ENCODE measurements at regions not wholly inside any gene's neighbourhood (a gene's known extent, or its start where the extent isn't known, plus 50 kb on each side); places are given as distances from the start of the nearest gene placed in this dataset.

GRCh38 chr12:72098622-72099021 lies 160.0 kb downstream of the TPH2 start:
- WGBS, 5 donors: 61 to 92% (median 74%) methylated on average over 4 of the region's 4 CpGs
- peaks cover 0 to 15% (median 12%) of the 10 kb centered on the region in 8 donors for H3K9me3 ChIP-seq
- no peaks in the 10 kb centered on the region for H3K4me1 ChIP-seq
- intact Hi-C loops (cut with DNase I; ENCODE audit: low total_unique reads): no loop called here
- DNase-seq: no peak
- H3K27me3 ChIP-seq (replicated peaks in 1 of 7): no peaks in the 10 kb centered on the region
- no peak overlapping the region for H3K27ac ChIP-seq
- no peaks in the 10 kb centered on the region for H3K36me3 ChIP-seq
- H3K4me3 ChIP-seq: no peak overlapping the region
- TF ChIP-seq POLR2A (IDR thresholded peaks at IDR 0.05) (no peak), CTCF (IDR thresholded peaks at IDR 0.05 in 8 of 11, conservative IDR thresholded peaks at IDR 0.05 in 3 of 11) (no peak), POLR2AphosphoS5 (IDR thresholded peaks at IDR 0.05) (no peak)

GRCh38 chr12:72100854-72101253 lies 162.2 kb downstream of the TPH2 start:
- no peak for TF ChIP-seq CTCF (IDR thresholded peaks at IDR 0.05 in 8 of 11, conservative IDR thresholded peaks at IDR 0.05 in 3 of 11)
- no peak for TF ChIP-seq POLR2A (IDR thresholded peaks at IDR 0.05)
- TF ChIP-seq POLR2AphosphoS5 (IDR thresholded peaks at IDR 0.05): no peak
- Histone ChIP-seq H3K4me1 (no peaks in the 10 kb centered on the region), H3K4me3 (no peak overlapping the region), H3K27me3 (replicated peaks in 1 of 7) (no peaks in the 10 kb centered on the region), H3K9me3 (no peaks in the 10 kb centered on the region), H3K36me3 (no peaks in the 10 kb centered on the region), H3K27ac (no peak overlapping the region)
- WGBS, 5 donors: 69 to 85% (median 76%) methylated on average over 2 of the region's 2 CpGs
- no peak for DNase-seq
- intact Hi-C loops (cut with DNase I; ENCODE audit: low total_unique reads): no loop called here

GRCh38 chr12:72102150-72102549 lies 163.5 kb downstream of the TPH2 start:
- Histone ChIP-seq H3K36me3 (no peaks in the 10 kb centered on the region), H3K4me1 (no peaks in the 10 kb centered on the region), H3K27ac (no peak overlapping the region), H3K27me3 (replicated peaks in 1 of 7) (no peaks in the 10 kb centered on the region), H3K9me3 (no peaks in the 10 kb centered on the region), H3K4me3 (no peak overlapping the region)
- intact Hi-C loops (cut with DNase I; ENCODE audit: low total_unique reads): no loop called here
- WGBS, 5 donors: 61 to 75% (median 69%) methylated on average over 3 of the region's 3 CpGs
- DNase-seq: no peak
- no peak for TF ChIP-seq POLR2A (IDR thresholded peaks at IDR 0.05)
- no peak for TF ChIP-seq POLR2AphosphoS5 (IDR thresholded peaks at IDR 0.05)

GRCh38 chr12:72105849-72106248 lies 166.3 kb upstream of the TRHDE start:
- Histone ChIP-seq H3K36me3 (no peaks in the 10 kb centered on the region), H3K27ac (no peak overlapping the region), H3K4me1 (no peaks in the 10 kb centered on the region), H3K27me3 (replicated peaks in 1 of 7) (no peaks in the 10 kb centered on the region), H3K4me3 (no peak overlapping the region), H3K9me3 (no peaks in the 10 kb centered on the region)
- intact Hi-C loops (cut with DNase I; ENCODE audit: low total_unique reads): no loop called here
- no peak for DNase-seq
- TF ChIP-seq POLR2AphosphoS5 (IDR thresholded peaks at IDR 0.05): no peak
- no peak for TF ChIP-seq CTCF (IDR thresholded peaks at IDR 0.05 in 8 of 11, conservative IDR thresholded peaks at IDR 0.05 in 3 of 11)
- no peak for TF ChIP-seq POLR2A (IDR thresholded peaks at IDR 0.05)

Data from spleen (tissue), 11 donors.